Fibroblast of skin of right biceps (primary cell): ENCODE measurements at regions not wholly inside any gene's neighbourhood (a gene's known extent, or its start where the extent isn't known, plus 50 kb on each side); places are given as distances from the start of the nearest gene placed in this dataset.

Experiments used
- DNase-seq: peaks from one replicate; pipeline ENCODE4 v3.0.0-alpha.2; 2013

DNA sequence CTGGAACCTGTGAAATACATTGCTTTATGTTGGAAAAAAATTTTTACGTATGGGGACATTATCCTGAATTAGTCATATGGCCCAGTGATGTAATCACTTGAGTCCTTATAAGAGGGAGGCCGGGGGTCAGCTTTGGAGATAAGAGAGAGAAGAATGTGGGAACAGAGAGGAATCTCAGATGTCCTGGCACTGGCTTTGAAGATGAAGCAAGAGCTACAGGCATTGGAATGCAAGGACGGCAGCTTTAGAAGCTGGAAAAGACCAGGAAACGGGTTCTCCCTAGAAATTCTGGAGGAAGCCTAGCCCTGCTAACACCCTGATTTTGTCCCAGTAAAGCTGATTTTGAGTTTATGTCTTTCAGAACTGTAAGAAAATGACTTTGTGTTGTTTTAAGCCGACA, 1129.9 kb upstream of the GYPC start:
- DNase-seq: no peak

DNA sequence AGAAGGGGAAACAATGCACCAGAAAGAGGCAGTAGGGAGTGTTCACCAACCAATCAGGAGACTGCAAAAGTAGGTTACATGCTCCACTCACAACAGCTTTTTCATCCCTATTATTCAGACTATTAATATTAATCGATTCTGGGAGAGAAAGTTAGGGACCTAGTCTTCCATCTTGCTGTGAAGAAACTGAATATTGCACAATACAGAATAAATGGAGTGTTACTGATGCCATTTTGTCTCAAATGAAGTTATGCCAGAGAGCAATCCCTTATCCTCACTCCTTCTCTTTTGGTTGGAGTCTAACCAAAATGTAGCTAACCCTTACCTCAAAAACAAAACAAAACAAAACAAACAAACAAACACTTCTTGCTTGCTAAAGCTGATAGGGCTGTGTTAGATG, 1120.9 kb upstream of the GYPC start:
- DNase-seq: no peak

GRCh38 chr2:125543968-125544514, 1111.9 kb upstream of the GYPC start:
- DNase-seq: no peak

DNA sequence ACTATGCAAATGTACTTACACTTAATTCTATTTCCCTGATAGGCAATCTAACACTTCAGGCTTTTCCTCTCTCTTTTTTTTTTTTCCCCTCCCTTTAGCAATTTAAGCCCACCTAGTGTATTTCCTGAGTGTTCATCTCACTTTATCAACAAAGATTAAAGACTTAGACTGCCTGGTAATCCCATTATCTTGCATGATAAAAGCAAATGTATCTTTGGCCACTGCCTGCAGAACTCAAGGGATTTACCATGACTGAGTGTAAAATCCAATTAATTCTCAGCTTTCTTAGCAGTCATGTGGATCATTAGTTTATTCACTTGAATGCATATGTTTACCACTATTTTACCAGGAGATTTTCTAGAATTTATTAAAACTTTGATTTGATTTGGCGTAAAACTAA, 1102.2 kb upstream of the GYPC start:
- DNase-seq: no peak

DNA sequence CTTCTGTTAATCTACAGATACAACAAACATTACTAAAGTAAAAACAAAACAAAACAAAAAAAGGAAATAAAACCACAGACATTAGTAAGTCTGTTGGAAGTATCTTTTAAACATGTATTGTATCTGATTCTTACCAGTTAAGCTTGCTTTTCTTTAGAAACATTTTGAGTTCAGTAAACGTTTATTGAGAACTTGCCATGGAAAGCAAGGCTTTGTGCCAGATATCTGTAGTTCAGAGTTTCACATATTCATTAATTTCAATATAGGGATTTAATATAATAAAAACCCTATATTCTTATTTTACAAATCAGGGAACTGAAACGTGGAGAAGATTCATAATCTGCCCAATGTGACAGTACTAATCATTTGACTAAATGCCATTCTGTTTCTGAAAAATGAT, 1101.0 kb upstream of the GYPC start:
- DNase-seq: no peak

DNA sequence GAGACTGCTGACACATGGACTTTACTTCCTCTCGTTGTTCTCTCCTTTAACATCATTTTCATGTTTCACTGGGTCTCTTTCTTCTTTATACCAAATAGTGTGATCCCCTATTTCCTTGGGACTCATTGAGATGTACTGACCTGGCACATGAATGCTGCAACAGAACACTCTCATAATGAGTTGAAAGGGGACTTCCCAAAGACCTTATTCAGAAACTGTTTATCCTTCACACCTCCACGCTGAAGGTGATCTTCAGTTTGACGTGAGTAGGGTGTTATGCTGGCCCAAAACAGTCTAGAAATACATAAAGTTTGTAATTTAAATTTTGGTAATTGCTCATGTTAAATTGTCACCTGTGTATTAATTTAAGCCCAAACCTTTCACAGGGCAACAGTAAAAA, 1096.8 kb upstream of the GYPC start:
- no peak for DNase-seq

- DNase-seq: no peak
Measured at GRCh38 chr2:125560855-125561254, 1095.1 kb upstream of the GYPC start.

GRCh38 chr2:125561302-125561701, 1094.7 kb upstream of the GYPC start:
- no peak for DNase-seq

- no peak for DNase-seq
Measured at GRCh38 chr2:125562924-125563323, 1093.0 kb upstream of the GYPC start.

GRCh38 chr2:125564471-125564870, 1091.5 kb upstream of the GYPC start:
- DNase-seq: no peak

- DNase-seq: no peak
Measured at GRCh38 chr2:125566422-125566821, 1089.5 kb upstream of the GYPC start.

DNA sequence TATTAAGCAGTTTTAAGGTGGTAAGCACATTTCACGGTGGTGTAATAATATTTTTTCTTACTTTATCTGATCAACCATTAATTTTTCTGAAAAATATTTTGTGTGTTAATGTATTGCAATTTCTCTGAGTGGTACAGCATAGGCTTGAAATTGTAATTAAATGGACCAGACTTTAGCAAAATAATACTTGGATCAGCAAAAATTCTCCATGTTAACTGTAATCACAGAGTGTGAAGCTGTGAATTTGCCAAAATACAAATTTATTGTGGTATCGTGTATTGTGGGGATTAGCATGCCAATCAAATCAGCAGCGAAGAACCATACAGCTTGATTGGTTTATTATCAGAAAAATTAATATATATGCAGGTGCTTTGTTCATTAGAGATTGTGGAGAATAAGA, 1088.9 kb upstream of the GYPC start:
- no peak for DNase-seq

GRCh38 chr2:125572660-125573059, 1083.3 kb upstream of the GYPC start:
- DNase-seq: no peak

DNA sequence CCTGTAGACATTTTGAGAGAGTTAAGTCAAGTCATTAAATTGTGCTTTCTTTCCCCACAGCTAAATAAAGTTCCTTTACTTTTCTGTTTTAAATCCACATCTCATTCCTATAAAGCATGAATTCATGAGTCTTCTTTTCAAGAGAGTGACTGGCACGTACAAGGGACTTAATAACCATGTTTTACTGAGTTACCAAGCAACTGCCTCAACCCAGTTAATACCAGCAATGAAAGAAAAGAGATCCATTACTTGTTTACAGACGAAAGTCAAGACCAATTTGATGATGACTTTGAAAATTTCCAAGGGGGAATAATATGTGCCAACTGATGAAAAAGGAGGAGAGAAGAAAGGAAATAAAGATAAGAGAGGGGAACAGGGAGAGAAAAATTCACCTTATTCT, 1082.5 kb upstream of the GYPC start:
- no peak for DNase-seq

GRCh38 chr2:125576558-125576957, 1079.4 kb upstream of the GYPC start:
- DNase-seq: no peak

DNA sequence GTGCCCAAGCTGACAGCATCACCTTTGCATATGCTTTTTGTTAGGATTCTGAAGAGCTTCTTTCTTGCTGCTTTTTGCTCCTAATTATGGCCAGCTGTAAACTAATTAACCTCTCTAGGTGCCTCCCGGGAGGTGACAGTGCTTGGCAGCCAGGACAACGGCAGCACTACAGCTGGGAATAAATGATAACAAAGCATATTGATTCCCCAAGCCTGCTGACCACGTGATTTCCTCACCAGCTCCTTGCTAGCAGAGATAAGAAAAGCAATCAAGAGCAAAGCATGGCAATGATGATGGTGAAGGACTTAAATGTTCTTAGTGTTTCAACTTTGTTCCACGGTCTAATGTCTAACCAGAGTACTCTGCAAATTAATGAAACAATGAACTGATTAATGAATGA, 1074.4 kb upstream of the GYPC start:
- DNase-seq: no peak

DNA sequence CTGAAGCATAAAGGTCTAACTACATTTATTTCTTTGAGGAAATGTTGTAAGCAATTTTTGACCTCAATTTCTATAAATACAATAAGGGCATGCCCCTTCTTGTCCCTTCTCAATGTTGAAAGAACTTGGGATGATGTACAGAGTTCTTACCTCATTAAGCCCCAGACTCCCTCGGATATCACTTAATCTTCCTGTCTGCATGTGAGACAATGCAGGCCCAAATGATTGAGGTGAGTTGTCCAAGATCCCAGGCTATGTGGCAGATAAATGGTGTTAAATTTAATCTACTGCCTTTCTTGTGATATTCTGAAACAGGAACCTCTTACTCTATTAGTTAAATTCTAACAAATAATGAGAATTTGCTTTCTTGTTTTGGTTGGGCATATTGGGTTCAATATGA, 1073.4 kb upstream of the GYPC start:
- no peak for DNase-seq

GRCh38 chr2:125584732-125585131, 1071.2 kb upstream of the GYPC start:
- no peak for DNase-seq

GRCh38 chr2:125588780-125589179, 1067.2 kb upstream of the GYPC start:
- no peak for DNase-seq

DNA sequence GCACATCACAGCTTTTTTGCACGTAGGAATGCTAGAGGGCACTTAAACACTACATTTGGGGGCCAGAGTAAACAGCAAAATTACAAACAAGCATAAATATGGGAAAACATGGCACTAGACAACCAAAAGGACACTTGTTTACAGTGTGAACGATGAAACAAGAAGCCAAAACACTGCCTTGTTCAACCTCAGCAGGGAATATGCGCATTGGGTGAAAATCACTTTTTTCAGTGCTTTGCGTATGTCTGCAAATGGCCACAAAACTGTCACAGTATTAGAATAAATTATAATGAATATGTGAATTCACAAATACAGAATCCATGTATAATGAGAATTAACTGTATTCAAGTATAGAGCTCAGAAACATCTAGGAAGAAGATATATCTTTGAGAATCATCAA, 1064.0 kb upstream of the GYPC start:
- DNase-seq: no peak

DNA sequence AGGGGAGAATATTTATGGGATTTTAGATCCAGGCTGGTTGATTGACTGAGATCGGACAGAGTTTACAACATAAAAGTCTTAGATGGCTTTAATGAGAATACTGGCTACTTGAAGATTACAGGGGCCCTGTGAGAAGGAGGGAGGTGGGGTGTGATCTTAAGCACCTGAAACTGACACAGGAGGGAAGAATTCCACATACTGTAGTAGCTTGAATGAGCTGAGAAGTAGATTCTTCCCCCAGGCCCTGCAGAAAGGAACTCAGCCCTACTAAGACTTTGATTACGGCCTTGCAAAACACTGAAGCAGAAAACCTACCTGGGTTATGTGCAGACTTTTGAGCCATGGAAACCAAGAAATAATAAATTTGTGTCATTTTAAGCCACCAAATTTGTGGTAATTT, 1062.9 kb upstream of the GYPC start:
- DNase-seq: no peak

GRCh38 chr2:125596612-125597011, 1059.3 kb upstream of the GYPC start:
- DNase-seq: no peak

DNA sequence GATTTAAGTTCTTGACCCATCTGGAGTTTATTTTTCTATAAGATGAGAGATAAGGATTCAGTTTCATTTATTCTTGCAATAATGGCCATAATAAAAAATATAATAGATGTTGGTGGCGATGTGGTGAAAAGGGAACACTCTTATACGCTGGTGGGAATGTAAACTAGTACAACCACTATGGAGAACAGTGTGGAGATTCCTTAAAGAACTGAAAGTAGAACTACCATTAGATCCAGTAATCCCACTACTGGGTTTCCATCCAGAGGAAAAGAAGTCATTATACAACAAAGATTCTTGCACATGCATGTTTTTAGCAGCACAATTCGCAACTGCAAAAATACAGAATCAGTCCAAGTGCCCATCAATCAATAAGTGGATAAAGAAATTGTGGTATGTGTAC, 1040.5 kb upstream of the GYPC start:
- no peak for DNase-seq

DNA sequence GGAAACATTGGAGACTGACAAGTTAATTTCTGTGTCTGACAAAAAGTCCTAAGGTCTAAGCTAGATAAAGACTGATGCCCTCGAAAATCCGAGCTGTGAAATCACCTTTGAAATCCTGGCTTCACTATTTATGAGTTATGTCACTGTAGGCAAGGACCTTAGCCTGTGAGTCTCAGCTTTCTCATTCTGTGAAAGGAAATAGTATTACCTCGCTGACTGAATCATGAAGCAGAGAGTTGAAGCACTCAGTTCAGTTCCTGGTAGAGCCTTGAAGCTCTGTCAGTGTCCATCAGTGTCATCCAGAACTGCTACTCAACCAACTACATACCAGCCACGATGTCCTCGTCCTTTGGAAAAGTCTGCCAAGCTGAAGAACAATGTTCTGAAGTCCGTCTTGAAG, 1025.6 kb upstream of the GYPC start:
- DNase-seq: no peak

DNA sequence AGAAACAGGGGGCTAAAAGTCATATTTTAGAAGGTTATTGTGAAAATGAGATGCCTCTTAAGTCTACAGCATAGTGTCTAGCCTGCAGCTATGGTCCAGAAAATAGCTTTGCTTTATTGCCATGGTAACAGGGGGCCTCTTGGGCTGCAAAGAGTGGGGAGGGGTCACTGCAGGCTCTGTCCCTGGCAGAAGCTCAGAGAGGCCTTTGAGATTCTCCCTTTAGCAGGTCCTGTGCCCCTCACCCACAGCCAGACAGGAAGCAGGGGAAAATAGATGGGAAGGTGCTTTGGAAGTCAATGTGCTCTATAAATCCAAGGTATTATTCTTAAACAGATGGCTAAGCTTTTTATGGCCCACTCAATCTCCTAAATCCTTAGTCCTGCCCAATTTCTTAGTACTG, 1021.3 kb upstream of the GYPC start:
- DNase-seq: no peak

- no peak for DNase-seq
Measured at GRCh38 chr2:125638345-125638744, 1017.6 kb upstream of the GYPC start.
